ENCODE measurements at regions not wholly inside any gene's neighbourhood (a gene's known extent, or its start where the extent isn't known, plus 50 kb on each side); places are given as distances from the start of the nearest gene placed in this dataset.

DNA sequence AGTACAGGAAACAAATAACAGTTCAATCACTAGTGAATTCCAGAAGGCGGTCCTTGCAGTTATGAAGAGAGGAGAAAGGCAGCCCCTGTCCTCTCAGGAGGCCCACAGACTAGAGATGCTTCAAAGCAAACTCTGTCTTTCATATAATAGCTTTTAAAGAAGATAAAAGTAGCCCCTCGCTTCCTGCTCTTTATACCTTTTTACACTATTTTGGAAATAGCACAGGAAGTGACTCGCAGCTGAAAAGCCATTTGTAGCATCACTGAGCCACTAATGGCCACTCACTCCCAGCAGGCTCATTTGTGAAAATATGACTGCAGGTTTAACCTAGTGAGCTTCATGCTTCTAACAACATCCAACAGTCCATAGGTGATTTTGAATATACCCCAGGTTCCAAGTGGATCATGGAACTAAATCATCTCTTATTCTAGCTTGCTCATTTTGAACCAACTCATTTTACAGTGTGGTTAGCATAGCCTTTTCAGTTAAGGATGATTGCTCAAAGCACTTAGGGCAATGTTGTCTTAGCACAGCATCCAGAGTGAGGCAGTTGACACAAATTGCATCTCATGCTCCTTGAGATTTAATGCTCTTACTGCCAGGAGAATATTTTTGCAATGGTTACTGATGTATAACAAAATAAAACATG is 136.0 kb upstream of the NRSN1 start:
- H3K9me3 ChIP-seq: peaks cover 1% of the 10 kb centered on the region
- H3K36me3 ChIP-seq (ENCODE audit: insufficient read depth in 1 of 2, low read depth in 1 of 2): no peaks in the 10 kb centered on the region
- DNase-seq (no peak), ATAC-seq (no peak)
- no peak overlapping the region for H3K4me3 ChIP-seq
- 69 to 81% (median 79%) methylated on average over 3 of the region's 3 CpGs for WGBS, 3 donors
- H3K4me1 ChIP-seq: no peaks in the 10 kb centered on the region
- H3K27ac ChIP-seq: no peak overlapping the region
- TF ChIP-seq, protein P1, sequence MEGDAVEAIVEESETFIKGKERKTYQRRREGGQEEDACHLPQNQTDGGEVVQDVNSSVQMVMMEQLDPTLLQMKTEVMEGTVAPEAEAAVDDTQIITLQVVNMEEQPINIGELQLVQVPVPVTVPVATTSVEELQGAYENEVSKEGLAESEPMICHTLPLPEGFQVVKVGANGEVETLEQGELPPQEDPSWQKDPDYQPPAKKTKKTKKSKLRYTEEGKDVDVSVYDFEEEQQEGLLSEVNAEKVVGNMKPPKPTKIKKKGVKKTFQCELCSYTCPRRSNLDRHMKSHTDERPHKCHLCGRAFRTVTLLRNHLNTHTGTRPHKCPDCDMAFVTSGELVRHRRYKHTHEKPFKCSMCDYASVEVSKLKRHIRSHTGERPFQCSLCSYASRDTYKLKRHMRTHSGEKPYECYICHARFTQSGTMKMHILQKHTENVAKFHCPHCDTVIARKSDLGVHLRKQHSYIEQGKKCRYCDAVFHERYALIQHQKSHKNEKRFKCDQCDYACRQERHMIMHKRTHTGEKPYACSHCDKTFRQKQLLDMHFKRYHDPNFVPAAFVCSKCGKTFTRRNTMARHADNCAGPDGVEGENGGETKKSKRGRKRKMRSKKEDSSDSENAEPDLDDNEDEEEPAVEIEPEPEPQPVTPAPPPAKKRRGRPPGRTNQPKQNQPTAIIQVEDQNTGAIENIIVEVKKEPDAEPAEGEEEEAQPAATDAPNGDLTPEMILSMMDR (IDR thresholded peaks at IDR 0.05): no peak
- intact Hi-C loops (cut with DNase I): no loop called here
- no peaks in the 10 kb centered on the region for H3K27me3 ChIP-seq (ENCODE audit: insufficient read depth in 3 of 3, low read length in 2 of 3)

DNA sequence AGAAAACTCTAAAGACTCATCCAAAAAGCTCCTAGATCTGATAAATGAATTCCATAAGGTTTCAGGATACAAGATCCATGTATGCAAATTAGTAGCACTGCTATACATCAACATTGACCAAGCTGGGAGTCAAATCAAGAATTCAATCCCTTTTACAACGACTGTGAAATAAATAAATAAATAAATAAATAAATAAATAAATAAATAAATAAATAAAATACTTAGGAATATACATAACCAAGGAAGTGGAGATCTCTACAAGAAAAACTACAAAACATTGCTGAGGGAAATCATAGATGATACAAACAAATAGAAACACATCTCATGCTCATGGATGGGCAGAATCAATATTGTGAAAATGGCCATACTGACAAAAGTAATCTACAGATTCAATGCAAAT is 132.0 kb upstream of the NRSN1 start:
- H3K4me3 ChIP-seq: no peak overlapping the region
- TF ChIP-seq, protein P1 (IDR thresholded peaks at IDR 0.05): no peak
- 77 to 88% (median 82%) methylated on average over 1 of the region's 1 CpG for WGBS, 3 donors
- H3K9me3 ChIP-seq: peaks cover 4% of the 10 kb centered on the region
- H3K4me1 ChIP-seq: no peaks in the 10 kb centered on the region
- ATAC-seq: no peak
- H3K27me3 ChIP-seq (ENCODE audit: insufficient read depth in 3 of 3, low read length in 2 of 3): no peaks in the 10 kb centered on the region
- H3K27ac ChIP-seq: no peak overlapping the region
- no peaks in the 10 kb centered on the region for H3K36me3 ChIP-seq (ENCODE audit: insufficient read depth in 1 of 2, low read depth in 1 of 2)
- no peak for DNase-seq
- intact Hi-C loops (cut with DNase I): no loop called here

DNA sequence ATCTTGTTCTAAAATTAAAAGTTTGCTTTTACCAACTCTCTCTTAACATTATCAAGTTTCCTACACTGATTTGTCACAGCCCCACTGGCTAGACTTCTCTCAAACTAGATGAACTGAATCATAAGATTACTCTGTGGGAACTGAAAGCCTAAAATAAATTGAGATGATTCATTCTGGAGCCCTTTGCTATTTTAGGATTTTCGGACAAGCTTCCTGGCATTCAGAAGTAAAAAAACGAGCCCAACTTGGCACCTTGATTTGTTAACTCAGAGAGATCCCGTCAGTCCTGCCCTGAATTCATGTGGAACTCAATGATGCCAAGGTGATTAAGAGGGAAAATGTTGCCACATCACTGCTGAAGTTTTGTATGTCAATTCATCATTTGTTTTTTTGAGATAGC is 122.0 kb upstream of the NRSN1 start:
- Histone ChIP-seq H3K27ac (no peak overlapping the region), H3K27me3 (ENCODE audit: insufficient read depth in 3 of 3, low read length in 2 of 3) (no peaks in the 10 kb centered on the region), H3K4me1 (no peaks in the 10 kb centered on the region), H3K9me3 (no peaks in the 10 kb centered on the region), H3K4me3 (no peak overlapping the region), H3K36me3 (ENCODE audit: insufficient read depth in 1 of 2, low read depth in 1 of 2) (no peaks in the 10 kb centered on the region)
- 9 to 18% (median 10%) methylated on average over 3 of the region's 3 CpGs for WGBS, 3 donors
- ATAC-seq: peak; percentile 83 to 95 (median 94)
- DNase-seq: no peak
- intact Hi-C loops (cut with DNase I): no loop called here
- TF ChIP-seq, protein P1 (IDR thresholded peaks at IDR 0.05): no peak

DNA sequence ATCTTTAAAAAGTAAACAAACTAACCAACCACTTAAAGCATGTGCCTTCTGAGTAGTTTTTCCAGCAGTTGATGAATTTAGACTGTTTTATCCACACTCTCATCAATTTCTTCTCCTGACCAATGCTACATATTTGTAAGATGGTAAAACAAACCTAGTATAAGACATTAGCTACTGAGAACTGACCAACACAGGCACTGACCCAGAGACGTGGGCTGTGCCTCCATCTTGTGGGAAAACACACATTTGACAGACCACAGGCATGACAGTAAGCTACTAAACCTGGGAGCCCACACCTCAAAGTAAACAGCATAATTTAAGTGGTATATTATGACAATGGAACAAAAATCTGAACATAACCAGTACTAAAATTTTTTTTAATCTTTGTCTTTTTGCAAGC is 121.4 kb upstream of the NRSN1 start:
- intact Hi-C loops (cut with DNase I): no loop called here
- ATAC-seq: peak in 3 of 4 donors; percentile 57 to 76 (median 70)
- H3K36me3 ChIP-seq (ENCODE audit: insufficient read depth in 1 of 2, low read depth in 1 of 2): no peaks in the 10 kb centered on the region
- no peaks in the 10 kb centered on the region for H3K9me3 ChIP-seq
- TF ChIP-seq, protein P1 (IDR thresholded peaks at IDR 0.05): no peak
- WGBS, 3 donors: 52 to 78% (median 55%) methylated on average over 1 of the region's 1 CpG
- H3K27ac ChIP-seq: peak overlapping the region; percentile 46
- DNase-seq: peak in 1 of 2 donors; percentile 10
- no peak overlapping the region for H3K4me3 ChIP-seq
- no peaks in the 10 kb centered on the region for H3K4me1 ChIP-seq
- no peaks in the 10 kb centered on the region for H3K27me3 ChIP-seq (ENCODE audit: insufficient read depth in 3 of 3, low read length in 2 of 3)

DNA sequence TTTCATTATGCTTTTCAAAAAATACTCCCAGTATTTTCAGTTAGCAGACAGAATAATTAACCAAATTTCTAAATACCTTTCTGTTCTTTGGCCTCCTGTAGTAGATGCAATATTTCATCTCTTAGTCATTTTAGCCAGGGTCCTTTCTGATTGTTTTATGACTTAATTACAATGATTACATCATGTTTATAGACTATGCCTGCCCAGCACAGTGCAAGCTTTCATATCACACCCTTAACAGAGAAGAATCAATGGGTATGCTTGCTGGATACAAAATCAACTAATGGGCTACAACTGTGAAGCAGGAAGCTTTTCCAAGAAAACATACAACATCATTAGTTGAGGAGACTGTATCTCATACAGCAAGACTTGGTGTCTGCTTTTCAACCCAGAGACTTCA is 119.8 kb upstream of the NRSN1 start:
- H3K27me3 ChIP-seq (ENCODE audit: insufficient read depth in 3 of 3, low read length in 2 of 3): no peaks in the 10 kb centered on the region
- TF ChIP-seq, protein P1 (IDR thresholded peaks at IDR 0.05): no peak
- no peak overlapping the region for H3K27ac ChIP-seq
- DNase-seq (no peak), ATAC-seq (no peak)
- H3K36me3 ChIP-seq (ENCODE audit: insufficient read depth in 1 of 2, low read depth in 1 of 2): no peaks in the 10 kb centered on the region
- H3K4me1 ChIP-seq: no peaks in the 10 kb centered on the region
- H3K9me3 ChIP-seq: no peaks in the 10 kb centered on the region
- intact Hi-C loops (cut with DNase I): no loop called here
- no peak overlapping the region for H3K4me3 ChIP-seq
